Chondrocyte (in vitro differentiated cells): ENCODE measurements at regions not wholly inside any gene's neighbourhood (a gene's known extent, or its start where the extent isn't known, plus 50 kb on each side); places are given as distances from the start of the nearest gene placed in this dataset.
"Not testable (repeated sequence)": the region's sequence is repeated elsewhere in the genome, so short reads cannot be mapped to it uniquely, and the experiment has no call there.

ENCODE experiments used
- DNase-seq: peaks from one replicate; pipeline ENCODE4 v3.0.0; 2021; ENCODE audit warnings: mixed read lengths, low spot score
- H3K27ac Mint-ChIP-seq: one replicate; pipeline ENCODE4 v1.8.0; 2021; ENCODE audit warnings: mild to moderate bottlenecking, moderate library complexity, mixed read lengths; ENCODE audit not compliant: unreplicated experiment
- H3K27me3 Mint-ChIP-seq: 2 replicates; pipeline ENCODE4 v1.8.0; 2021; ENCODE audit warnings: low read depth, mixed read lengths
- H3K36me3 Mint-ChIP-seq: 2 replicates; pipeline ENCODE4 v1.8.0; 2021; ENCODE audit warnings: low read depth, mixed read lengths
- H3K4me1 Mint-ChIP-seq: 2 replicates; pipeline ENCODE4 v1.8.0; 2021; ENCODE audit warnings: low read depth, mild to moderate bottlenecking, mixed read lengths
- H3K4me3 Mint-ChIP-seq: one replicate; pipeline ENCODE4 v1.8.0; 2021; ENCODE audit warnings: mild to moderate bottlenecking, moderate library complexity, mixed read lengths; ENCODE audit not compliant: unreplicated experiment
- H3K9me3 Mint-ChIP-seq: 2 replicates; pipeline ENCODE4 v1.8.0; 2021; ENCODE audit warnings: low read depth, mixed read lengths
- TF ChIP-seq, protein P1 (sequence below): fragments of 200-600 bp; sonication (generic); IDR thresholded peaks from 2 replicates; pipeline ENCODE4 v1.5.0; 2021; ENCODE audit warnings: antibody characterized with exemption, mild to moderate bottlenecking, moderate library complexity

DNA sequence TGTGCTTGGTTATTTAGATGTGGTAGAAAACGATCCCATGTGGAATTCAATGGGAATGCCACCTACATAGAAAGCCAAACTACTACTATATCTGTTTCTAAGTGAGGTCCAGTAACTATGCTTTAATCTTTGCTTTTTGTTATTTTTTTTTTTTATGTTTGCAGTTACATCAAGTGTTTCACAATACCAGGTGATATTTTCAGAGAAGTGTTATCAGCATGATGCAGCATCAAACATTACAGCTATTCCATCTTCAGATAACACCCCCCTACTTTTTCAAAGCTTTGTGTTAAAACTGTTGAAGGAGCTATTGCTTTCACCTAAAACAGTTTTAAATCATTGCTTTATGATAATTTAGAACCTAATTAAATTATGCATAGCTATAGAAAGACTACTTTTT lies 163.8 kb upstream of the SLC16A7 start:
- TF ChIP-seq, protein P1, sequence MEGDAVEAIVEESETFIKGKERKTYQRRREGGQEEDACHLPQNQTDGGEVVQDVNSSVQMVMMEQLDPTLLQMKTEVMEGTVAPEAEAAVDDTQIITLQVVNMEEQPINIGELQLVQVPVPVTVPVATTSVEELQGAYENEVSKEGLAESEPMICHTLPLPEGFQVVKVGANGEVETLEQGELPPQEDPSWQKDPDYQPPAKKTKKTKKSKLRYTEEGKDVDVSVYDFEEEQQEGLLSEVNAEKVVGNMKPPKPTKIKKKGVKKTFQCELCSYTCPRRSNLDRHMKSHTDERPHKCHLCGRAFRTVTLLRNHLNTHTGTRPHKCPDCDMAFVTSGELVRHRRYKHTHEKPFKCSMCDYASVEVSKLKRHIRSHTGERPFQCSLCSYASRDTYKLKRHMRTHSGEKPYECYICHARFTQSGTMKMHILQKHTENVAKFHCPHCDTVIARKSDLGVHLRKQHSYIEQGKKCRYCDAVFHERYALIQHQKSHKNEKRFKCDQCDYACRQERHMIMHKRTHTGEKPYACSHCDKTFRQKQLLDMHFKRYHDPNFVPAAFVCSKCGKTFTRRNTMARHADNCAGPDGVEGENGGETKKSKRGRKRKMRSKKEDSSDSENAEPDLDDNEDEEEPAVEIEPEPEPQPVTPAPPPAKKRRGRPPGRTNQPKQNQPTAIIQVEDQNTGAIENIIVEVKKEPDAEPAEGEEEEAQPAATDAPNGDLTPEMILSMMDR = no peak

DNA sequence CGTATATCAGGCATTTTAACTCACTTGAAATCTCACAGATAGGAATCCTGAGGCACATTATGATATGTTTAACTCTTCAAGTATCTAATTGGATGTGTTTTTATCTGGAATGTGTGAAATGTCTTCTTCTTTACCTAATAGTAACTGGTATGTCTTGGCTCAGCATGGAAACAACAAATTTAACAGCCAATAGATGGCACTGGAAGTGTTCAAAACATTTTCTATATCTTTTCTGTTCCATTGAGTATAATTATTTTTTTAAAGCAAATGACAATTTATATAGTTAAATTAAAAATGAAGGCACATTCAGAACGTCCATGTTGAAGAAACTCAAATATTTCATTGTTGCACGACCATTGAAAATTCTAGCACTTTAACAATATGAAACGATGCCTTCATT lies 164.6 kb upstream of the SLC16A7 start:
- H3K36me3 Mint-ChIP-seq = no peaks in the 10 kb centered on the region
- H3K4me3 Mint-ChIP-seq = no peak overlapping the region
- H3K27me3 Mint-ChIP-seq = peaks cover 2% of the 10 kb centered on the region
- H3K27ac Mint-ChIP-seq = no peak overlapping the region
- H3K9me3 Mint-ChIP-seq = no peaks in the 10 kb centered on the region
- TF ChIP-seq, protein P1 = peak; percentile 79
- no peak for DNase-seq
- H3K4me1 Mint-ChIP-seq = no peaks in the 10 kb centered on the region

More for the DNA sequence above, 163.8 kb upstream of the SLC16A7 start:
- H3K36me3 Mint-ChIP-seq = no peaks in the 10 kb centered on the region
- no peak for DNase-seq
- peaks cover 2% of the 10 kb centered on the region for H3K27me3 Mint-ChIP-seq
- no peaks in the 10 kb centered on the region for H3K9me3 Mint-ChIP-seq
- no peak overlapping the region for H3K27ac Mint-ChIP-seq
- H3K4me1 Mint-ChIP-seq = no peaks in the 10 kb centered on the region
- no peak overlapping the region for H3K4me3 Mint-ChIP-seq

DNA sequence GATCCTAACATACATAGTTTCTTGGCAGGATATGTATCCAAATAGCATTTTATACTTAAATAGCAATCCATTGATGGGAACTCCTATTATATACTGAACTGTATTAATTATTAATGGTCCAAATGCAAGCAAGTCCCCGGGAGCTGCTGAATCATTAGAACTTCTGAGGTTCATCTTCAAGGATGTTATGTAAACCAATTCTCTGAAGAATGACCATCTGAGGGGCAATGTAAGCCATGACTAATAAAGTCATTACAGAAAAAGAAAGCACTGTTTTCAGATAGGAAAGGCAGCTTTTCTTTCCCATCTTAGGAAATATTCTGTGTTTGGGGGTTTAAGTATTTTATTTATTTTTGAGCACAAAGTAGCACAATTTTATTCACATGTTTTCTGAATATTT lies 166.1 kb upstream of the SLC16A7 start:
- H3K27ac Mint-ChIP-seq = no peak overlapping the region
- no peaks in the 10 kb centered on the region for H3K9me3 Mint-ChIP-seq
- DNase-seq = no peak
- H3K36me3 Mint-ChIP-seq = no peaks in the 10 kb centered on the region
- TF ChIP-seq, protein P1 = no peak
- H3K27me3 Mint-ChIP-seq = peaks cover 2% of the 10 kb centered on the region
- H3K4me3 Mint-ChIP-seq = no peak overlapping the region
- no peaks in the 10 kb centered on the region for H3K4me1 Mint-ChIP-seq

DNA sequence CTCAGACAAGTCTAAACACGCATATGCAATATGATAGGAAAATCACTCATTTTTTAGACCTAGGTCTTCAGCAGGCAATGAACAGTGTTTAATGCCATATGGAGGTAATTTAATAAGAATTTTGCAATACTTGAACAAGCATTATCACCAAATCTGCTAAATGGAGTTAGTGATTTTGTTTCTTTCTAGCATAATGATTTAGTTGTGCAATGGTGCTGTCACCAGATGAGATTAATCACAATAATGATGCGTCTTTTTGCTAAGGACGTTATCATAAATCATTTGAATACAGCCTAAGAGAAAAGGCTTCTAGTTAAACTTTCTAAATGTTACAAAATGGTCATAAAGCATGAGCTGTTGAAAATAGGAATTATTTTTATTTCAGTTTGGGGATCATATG lies 170.0 kb upstream of the SLC16A7 start:
- TF ChIP-seq, protein P1 = no peak
- Mint-ChIP-seq H3K4me1 (no peaks in the 10 kb centered on the region), H3K4me3 (no peak overlapping the region), H3K36me3 (no peaks in the 10 kb centered on the region), H3K9me3 (no peaks in the 10 kb centered on the region), H3K27ac (no peak overlapping the region), H3K27me3 (peaks cover 7% of the 10 kb centered on the region)
- no peak for DNase-seq

DNA sequence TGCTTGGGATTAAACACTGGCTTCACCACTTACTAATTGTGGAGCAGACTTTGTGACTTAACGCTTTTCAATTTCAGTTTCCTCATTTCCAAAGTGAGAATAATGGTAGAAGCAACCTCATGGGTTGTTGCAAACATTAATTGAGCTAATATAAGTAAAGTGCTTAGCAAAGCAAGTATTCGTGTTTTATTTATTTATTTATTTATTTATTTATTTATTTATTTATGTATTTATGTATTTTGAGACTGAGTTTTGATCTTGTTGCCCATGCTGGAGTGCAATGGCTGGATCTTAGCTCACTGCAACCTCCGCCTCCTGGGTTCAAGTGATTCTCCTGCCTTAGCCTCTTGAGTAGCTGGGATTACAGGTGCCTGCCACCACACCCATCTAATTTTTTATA lies 171.2 kb upstream of the SLC16A7 start:
- not testable (repeated sequence) for H3K27ac Mint-ChIP-seq, H3K9me3 Mint-ChIP-seq, H3K4me1 Mint-ChIP-seq, H3K4me3 Mint-ChIP-seq, H3K36me3 Mint-ChIP-seq, DNase-seq
- H3K27me3 Mint-ChIP-seq = peaks cover 11% of the 10 kb centered on the region

DNA sequence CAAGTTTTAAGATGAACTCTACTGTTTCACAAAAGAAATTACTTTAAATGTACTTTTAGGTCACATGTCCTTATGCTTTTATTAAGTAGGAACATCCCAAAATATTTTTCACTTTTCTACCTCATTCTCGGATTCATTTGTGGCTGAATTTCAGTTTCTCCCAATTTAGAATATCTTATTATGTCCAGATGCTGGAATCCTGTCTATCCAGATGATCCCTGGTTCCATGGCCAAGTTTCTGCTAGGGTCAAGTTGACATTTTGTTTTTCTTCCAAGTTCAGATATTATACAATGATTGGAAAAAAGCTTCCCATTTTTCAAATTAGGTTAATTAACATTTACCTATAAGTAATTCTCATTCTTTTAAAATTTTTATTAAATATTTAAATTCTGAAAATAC lies 181.8 kb upstream of the SLC16A7 start:
- H3K36me3 Mint-ChIP-seq = no peaks in the 10 kb centered on the region
- H3K4me1 Mint-ChIP-seq = no peaks in the 10 kb centered on the region

More for the DNA sequence above, 181.8 kb upstream of the SLC16A7 start:
- peaks cover 26% of the 10 kb centered on the region for H3K27me3 Mint-ChIP-seq
- TF ChIP-seq, protein P1 = no peak
- no peaks in the 10 kb centered on the region for H3K9me3 Mint-ChIP-seq
- DNase-seq = no peak
- H3K4me3 Mint-ChIP-seq = no peak overlapping the region
- no peak overlapping the region for H3K27ac Mint-ChIP-seq
